PC-3 (cell line): ENCODE measurements at regions not wholly inside any gene's neighbourhood (a gene's known extent, or its start where the extent isn't known, plus 50 kb on each side); places are given as distances from the start of the nearest gene placed in this dataset.

Experiments
- EZH2phosphoT487 ChIP-seq: fragments of 300-600 bp; sonication (generic); IDR thresholded peaks from 2 replicates; pipeline ENCODE4 v1.6.1; 2018; ENCODE audit warnings: mild to moderate bottlenecking, antibody characterized with exemption, low read length, borderline replicate concordance
- TF ChIP-seq, protein P1 (sequence below): fragments of 300-600 bp; sonication (generic); conservative IDR thresholded peaks from 2 replicates; pipeline ENCODE4 v1.5.1; 2017; ENCODE audit warnings: antibody characterized with exemption, low read depth, mild to moderate bottlenecking, low read length

DNA sequence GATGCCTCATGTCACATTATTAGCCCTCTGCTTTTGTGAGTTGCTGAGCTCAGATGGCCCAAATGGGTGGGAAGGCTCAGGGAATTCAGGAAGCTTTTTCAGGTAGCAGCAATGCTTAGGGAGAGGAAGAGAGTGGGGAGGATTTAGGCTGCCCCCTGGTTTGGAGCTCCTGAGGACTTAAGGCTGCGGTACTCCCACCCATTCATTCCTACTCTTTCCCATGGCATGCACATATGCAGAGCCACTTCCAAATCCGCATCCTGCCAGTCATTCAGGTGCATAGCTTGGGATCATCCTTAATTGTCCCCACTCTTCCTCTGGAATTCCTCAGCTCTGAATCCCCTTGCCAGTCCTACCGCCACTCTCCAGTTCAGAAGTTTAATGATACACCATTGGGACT is 343.1 kb upstream of the FRG2C start:
- TF ChIP-seq, protein P1, sequence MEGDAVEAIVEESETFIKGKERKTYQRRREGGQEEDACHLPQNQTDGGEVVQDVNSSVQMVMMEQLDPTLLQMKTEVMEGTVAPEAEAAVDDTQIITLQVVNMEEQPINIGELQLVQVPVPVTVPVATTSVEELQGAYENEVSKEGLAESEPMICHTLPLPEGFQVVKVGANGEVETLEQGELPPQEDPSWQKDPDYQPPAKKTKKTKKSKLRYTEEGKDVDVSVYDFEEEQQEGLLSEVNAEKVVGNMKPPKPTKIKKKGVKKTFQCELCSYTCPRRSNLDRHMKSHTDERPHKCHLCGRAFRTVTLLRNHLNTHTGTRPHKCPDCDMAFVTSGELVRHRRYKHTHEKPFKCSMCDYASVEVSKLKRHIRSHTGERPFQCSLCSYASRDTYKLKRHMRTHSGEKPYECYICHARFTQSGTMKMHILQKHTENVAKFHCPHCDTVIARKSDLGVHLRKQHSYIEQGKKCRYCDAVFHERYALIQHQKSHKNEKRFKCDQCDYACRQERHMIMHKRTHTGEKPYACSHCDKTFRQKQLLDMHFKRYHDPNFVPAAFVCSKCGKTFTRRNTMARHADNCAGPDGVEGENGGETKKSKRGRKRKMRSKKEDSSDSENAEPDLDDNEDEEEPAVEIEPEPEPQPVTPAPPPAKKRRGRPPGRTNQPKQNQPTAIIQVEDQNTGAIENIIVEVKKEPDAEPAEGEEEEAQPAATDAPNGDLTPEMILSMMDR: no peak
- TF ChIP-seq EZH2phosphoT487: no peak
